HCT116 (cell line): ENCODE measurements at regions not wholly inside any gene's neighbourhood (a gene's known extent, or its start where the extent isn't known, plus 50 kb on each side); places are given as distances from the start of the nearest gene placed in this dataset.

Source experiments
- ATAC-seq: fragments of 200-7000 bp; cut with Tn5 transposase; 2 replicates; pipeline ENCODE4 v1.9.1; 2020; ENCODE audit warnings: mild to moderate bottlenecking, moderate library complexity
- BruUV-seq: library from RNA; stranded (reverse); fragments of 400-500 nt; replicated peaks from 2 replicates; lab custom pipeline; 2021; lab: Mats Ljungman, UMichigan
- CTCF ChIA-PET: fragments of 300-600 bp; sonication (Branson Sonifier 250); formaldehyde crosslinking; loops from one replicate; lab custom pipeline; 2021; ENCODE audit warnings: antibody characterized with exemption; lab: Charles Lee
- POLR2A ChIA-PET: fragments of 300-600, 350-600 bp; sonication (Branson Sonifier 250); formaldehyde crosslinking; loops from one replicate; lab custom pipeline; 2021; ENCODE audit warnings: antibody characterized with exemption; lab: Charles Lee
- RAD21 ChIA-PET, 2 experiments: fragments of 300-600 bp; sonication (Branson Sonifier 250); formaldehyde crosslinking; loops; one replicate each; lab custom pipeline; 2023; ENCODE audit warnings: low total read pairs in 2 of 2; ENCODE audit not compliant: uncharacterized antibody in 2 of 2, unreplicated experiment in 2 of 2, low non-redundant PET in 1 of 2; lab: Charles Lee
- DNase-seq: peaks from one replicate; pipeline ENCODE4 v3.0.0-alpha.2; 2010; ENCODE audit warnings: low read depth, low spot score
- H2AFZ ChIP-seq: fragments of 200-600 bp; shearing (Covaris generic), sonication (generic); 2 replicates; pipeline ENCODE4 v1.6.1; 2017; ENCODE audit warnings: low read depth, mixed run types, mixed read lengths, antibody characterized with exemption, low read length; ENCODE audit not compliant: poor library complexity, severe bottlenecking
- H3K27ac ChIP-seq: 2 replicates; pipeline ENCODE4 v1.5.1; 2012; ENCODE audit warnings: low read depth, low read length
- H3K27me3 ChIP-seq: fragments of 200-600 bp; sonication (generic); 2 replicates; pipeline ENCODE4 v1.6.1; 2016; ENCODE audit warnings: mixed run types, low read length, mixed read lengths; ENCODE audit not compliant: insufficient read depth
- H3K36me3 ChIP-seq, 2 experiments: fragments of 200-500 bp in 1 of 2; fragments of 200-600 bp in 1 of 2; sonication (Bioruptor generic) in 1 of 2; sonication (generic) in 1 of 2; 2 replicates each; pipeline versions ENCODE4 v1.5.1 to v1.6.1; 2014 to 2016; ENCODE audit warnings: low read length in 2 of 2, inconsistent platforms in 1 of 2, mixed read lengths in 1 of 2, mixed run types in 1 of 2; ENCODE audit not compliant: insufficient read depth in 2 of 2, control insufficient read depth in 1 of 2
- H3K4me1 ChIP-seq, 2 experiments: fragments of 200-600 bp in 1 of 2; sonication (generic) in 1 of 2; 2 replicates each; pipeline versions ENCODE4 v1.5.1 to v1.6.1; 2012 to 2017; ENCODE audit warnings: low read length in 2 of 2, inconsistent platforms in 1 of 2, mild to moderate bottlenecking in 1 of 2, mixed read lengths in 1 of 2, mixed run types in 1 of 2, moderate library complexity in 1 of 2; ENCODE audit not compliant: insufficient read depth in 2 of 2, control insufficient read depth in 1 of 2
- H3K4me2 ChIP-seq: fragments of 200-600 bp; sonication (generic); 2 replicates; pipeline ENCODE4 v1.6.1; 2017; ENCODE audit warnings: mixed run types, low read length, mixed read lengths
- H3K4me3 ChIP-seq, 2 experiments: fragments of 200-600 bp in 1 of 2; sonication (generic) in 1 of 2; replicated peaks in 1 of 2; 2 replicates each; pipeline ENCODE4 v1.5.1; 2011 to 2016; ENCODE audit warnings: low read length in 2 of 2, control low read depth in 1 of 2, low read depth in 1 of 2, mild to moderate bottlenecking in 1 of 2, mixed read lengths in 1 of 2, mixed run types in 1 of 2
- H3K79me2 ChIP-seq: fragments of 200-600 bp; sonication (generic); 2 replicates; pipeline ENCODE4 v1.6.1; 2017; ENCODE audit warnings: mild to moderate bottlenecking, mixed run types, low read length, moderate library complexity, mixed read lengths; ENCODE audit not compliant: insufficient read depth
- H3K9ac ChIP-seq: fragments of 200-600 bp; sonication (generic); 2 replicates; pipeline ENCODE4 v1.6.1; 2016; ENCODE audit warnings: low read length, mixed read lengths
- H3K9me2 ChIP-seq: fragments of 200-600 bp; sonication (generic), shearing (Covaris generic); 2 replicates; pipeline ENCODE4 v1.6.1; 2017; ENCODE audit warnings: mixed run types, mild to moderate bottlenecking, moderate library complexity; ENCODE audit not compliant: insufficient read depth
- H3K9me3 ChIP-seq, 2 experiments: fragments of 200-500 bp in 1 of 2; fragments of 200-600 bp in 1 of 2; sonication (Bioruptor generic) in 1 of 2; sonication (generic) in 1 of 2; 2 replicates each; pipeline ENCODE4 v1.6.1; 2014 to 2017; ENCODE audit warnings: low read length in 2 of 2, mixed read lengths in 2 of 2, inconsistent platforms in 1 of 2, low read depth in 1 of 2, mild to moderate bottlenecking in 1 of 2, mixed run types in 1 of 2, moderate library complexity in 1 of 2; ENCODE audit not compliant: control insufficient read depth in 1 of 2, insufficient read depth in 1 of 2
- H4K20me1 ChIP-seq: fragments of 200-600 bp; sonication (generic), shearing (Covaris generic); 2 replicates; pipeline ENCODE4 v1.6.1; 2017; ENCODE audit warnings: mixed run types, mild to moderate bottlenecking, moderate library complexity; ENCODE audit not compliant: insufficient read depth
- CEBPB ChIP-seq: IDR thresholded peaks from 2 replicates; pipeline ENCODE4 v1.6.1; 2012; ENCODE audit warnings: low read depth
- EGR1 ChIP-seq: IDR thresholded peaks from 2 replicates; pipeline ENCODE4 v1.6.1; 2012; ENCODE audit warnings: low read depth
- ELF1 ChIP-seq: IDR thresholded peaks from 2 replicates; pipeline ENCODE4 v1.6.1; 2012; ENCODE audit warnings: low read depth, borderline replicate concordance
- EZH2 ChIP-seq: fragments of 200-600 bp; sonication (generic); IDR thresholded peaks from 2 replicates; pipeline ENCODE4 v1.6.1; 2017; ENCODE audit warnings: antibody characterized with exemption, mixed run types
- EZH2phosphoT487 ChIP-seq: fragments of 200-600 bp; IDR thresholded peaks from 2 replicates; pipeline ENCODE4 v1.6.1; 2018; ENCODE audit warnings: antibody characterized with exemption, borderline replicate concordance
- FOSL1 ChIP-seq: IDR thresholded peaks from 2 replicates; pipeline ENCODE4 v1.6.1; 2012; ENCODE audit warnings: low read depth
- POLR2AphosphoS5 ChIP-seq: IDR thresholded peaks from 2 replicates; pipeline ENCODE4 v1.6.1; 2011; ENCODE audit warnings: mild to moderate bottlenecking, low read depth, low read length, moderate library complexity
- SP1 ChIP-seq: IDR thresholded peaks from 2 replicates; pipeline ENCODE4 v1.6.1; 2012; ENCODE audit warnings: low read depth
- SRF ChIP-seq: IDR thresholded peaks from 2 replicates; pipeline ENCODE4 v1.6.1; 2012; ENCODE audit warnings: low read depth
- YY1 ChIP-seq: IDR thresholded peaks from 2 replicates; pipeline ENCODE4 v1.6.1; 2011; ENCODE audit warnings: low read length, low read depth, moderate library complexity, mild to moderate bottlenecking; ENCODE audit not compliant: insufficient replicate concordance; ENCODE audit errors: extremely low read depth
- ZNF274 ChIP-seq: fragments of 200-500 bp; sonication (Bioruptor generic); IDR thresholded peaks from 2 replicates; pipeline ENCODE4 v1.6.1; 2014; ENCODE audit warnings: mild to moderate bottlenecking, low read depth, low read length, inconsistent platforms
- intact Hi-C: fragments of 100-400 bp; cut with micrococcal nuclease; formaldehyde crosslinking; loops from 2 replicates; pipeline ENCODE4 v1.10.0; 2022
- TF ChIP-seq, protein P1 (sequence below): IDR thresholded peaks from 2 replicates; pipeline ENCODE4 v1.6.1; 2012; ENCODE audit warnings: low read depth
- TF ChIP-seq, protein P2 (sequence below): IDR thresholded peaks from 2 replicates; pipeline ENCODE4 v1.6.1; 2012
- TF ChIP-seq, protein P3 (sequence below): IDR thresholded peaks from 2 replicates; pipeline ENCODE4 v1.6.1; 2012
- TF ChIP-seq, protein P4 (sequence below): IDR thresholded peaks from 2 replicates; pipeline ENCODE4 v1.6.1; 2011; ENCODE audit warnings: mild to moderate bottlenecking, low read length, moderate library complexity; ENCODE audit not compliant: insufficient replicate concordance; ENCODE audit errors: extremely low read depth

DNA sequence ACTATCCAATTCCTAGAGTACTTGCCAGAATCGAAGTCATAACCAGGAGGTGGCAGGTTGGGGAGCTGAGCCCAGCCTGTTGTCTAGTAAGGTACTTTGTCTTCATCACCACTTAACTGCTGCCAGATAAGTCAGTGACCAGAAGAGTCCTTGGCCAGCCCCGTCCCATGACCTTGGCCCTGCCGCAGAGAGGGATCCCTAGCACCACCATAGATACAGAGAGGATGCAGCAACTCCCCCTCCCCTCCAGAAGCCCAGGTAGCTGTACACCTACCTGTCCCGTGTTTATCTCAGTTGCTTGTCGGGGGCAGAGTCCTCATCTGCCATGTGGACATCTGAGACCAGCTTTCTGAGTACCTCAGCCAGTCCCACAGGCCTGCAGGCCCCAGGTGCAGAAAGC, 153.6 kb upstream of the TP63 start (continued):
- TF ChIP-seq, protein P1, sequence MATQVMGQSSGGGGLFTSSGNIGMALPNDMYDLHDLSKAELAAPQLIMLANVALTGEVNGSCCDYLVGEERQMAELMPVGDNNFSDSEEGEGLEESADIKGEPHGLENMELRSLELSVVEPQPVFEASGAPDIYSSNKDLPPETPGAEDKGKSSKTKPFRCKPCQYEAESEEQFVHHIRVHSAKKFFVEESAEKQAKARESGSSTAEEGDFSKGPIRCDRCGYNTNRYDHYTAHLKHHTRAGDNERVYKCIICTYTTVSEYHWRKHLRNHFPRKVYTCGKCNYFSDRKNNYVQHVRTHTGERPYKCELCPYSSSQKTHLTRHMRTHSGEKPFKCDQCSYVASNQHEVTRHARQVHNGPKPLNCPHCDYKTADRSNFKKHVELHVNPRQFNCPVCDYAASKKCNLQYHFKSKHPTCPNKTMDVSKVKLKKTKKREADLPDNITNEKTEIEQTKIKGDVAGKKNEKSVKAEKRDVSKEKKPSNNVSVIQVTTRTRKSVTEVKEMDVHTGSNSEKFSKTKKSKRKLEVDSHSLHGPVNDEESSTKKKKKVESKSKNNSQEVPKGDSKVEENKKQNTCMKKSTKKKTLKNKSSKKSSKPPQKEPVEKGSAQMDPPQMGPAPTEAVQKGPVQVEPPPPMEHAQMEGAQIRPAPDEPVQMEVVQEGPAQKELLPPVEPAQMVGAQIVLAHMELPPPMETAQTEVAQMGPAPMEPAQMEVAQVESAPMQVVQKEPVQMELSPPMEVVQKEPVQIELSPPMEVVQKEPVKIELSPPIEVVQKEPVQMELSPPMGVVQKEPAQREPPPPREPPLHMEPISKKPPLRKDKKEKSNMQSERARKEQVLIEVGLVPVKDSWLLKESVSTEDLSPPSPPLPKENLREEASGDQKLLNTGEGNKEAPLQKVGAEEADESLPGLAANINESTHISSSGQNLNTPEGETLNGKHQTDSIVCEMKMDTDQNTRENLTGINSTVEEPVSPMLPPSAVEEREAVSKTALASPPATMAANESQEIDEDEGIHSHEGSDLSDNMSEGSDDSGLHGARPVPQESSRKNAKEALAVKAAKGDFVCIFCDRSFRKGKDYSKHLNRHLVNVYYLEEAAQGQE: no peak
- TF ChIP-seq EZH2phosphoT487: no peak
- TF ChIP-seq ZNF274: no peak

DNA sequence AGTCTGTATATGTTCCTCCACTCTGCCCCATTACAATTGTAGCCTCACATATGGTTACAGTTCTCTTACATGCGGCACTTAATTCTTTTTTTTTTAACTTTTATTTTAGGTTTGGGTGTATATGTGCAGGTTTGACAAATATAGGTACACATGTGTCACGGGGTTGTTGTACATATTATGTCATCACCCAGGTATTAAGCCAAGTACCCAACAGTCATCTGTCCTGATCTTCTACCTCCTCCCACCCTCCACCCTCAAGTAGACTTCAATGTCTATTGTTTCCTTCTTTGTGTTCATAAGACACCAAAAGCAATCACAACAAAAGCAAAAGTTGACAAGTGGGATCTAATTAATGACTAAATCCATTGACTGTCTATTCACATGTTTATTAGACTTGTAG, 144.6 kb upstream of the TP63 start:
- CTCF ChIA-PET: no interaction called here
- no peak overlapping the region for H3K4me2 ChIP-seq
- H3K4me1 ChIP-seq: no peaks in the 10 kb centered on the region
- RAD21 ChIA-PET: no interaction called here
- H3K27ac ChIP-seq: no peak overlapping the region
- no peak overlapping the region for H2AFZ ChIP-seq
- DNase-seq (no peak), ATAC-seq (no peak)
- TF ChIP-seq EGR1: no peak
- no peak for TF ChIP-seq POLR2AphosphoS5
- no peak for TF ChIP-seq ELF1
- no peak for TF ChIP-seq CEBPB
- TF ChIP-seq EZH2: no peak
- TF ChIP-seq, protein P2, sequence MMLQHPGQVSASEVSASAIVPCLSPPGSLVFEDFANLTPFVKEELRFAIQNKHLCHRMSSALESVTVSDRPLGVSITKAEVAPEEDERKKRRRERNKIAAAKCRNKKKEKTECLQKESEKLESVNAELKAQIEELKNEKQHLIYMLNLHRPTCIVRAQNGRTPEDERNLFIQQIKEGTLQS: no peak
- no peak for TF ChIP-seq ZNF274
- no peak for TF ChIP-seq SP1
- no peak for TF ChIP-seq FOSL1
- TF ChIP-seq, protein P3, sequence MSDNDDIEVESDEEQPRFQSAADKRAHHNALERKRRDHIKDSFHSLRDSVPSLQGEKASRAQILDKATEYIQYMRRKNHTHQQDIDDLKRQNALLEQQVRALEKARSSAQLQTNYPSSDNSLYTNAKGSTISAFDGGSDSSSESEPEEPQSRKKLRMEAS: no peak
- TF ChIP-seq, protein P4, sequence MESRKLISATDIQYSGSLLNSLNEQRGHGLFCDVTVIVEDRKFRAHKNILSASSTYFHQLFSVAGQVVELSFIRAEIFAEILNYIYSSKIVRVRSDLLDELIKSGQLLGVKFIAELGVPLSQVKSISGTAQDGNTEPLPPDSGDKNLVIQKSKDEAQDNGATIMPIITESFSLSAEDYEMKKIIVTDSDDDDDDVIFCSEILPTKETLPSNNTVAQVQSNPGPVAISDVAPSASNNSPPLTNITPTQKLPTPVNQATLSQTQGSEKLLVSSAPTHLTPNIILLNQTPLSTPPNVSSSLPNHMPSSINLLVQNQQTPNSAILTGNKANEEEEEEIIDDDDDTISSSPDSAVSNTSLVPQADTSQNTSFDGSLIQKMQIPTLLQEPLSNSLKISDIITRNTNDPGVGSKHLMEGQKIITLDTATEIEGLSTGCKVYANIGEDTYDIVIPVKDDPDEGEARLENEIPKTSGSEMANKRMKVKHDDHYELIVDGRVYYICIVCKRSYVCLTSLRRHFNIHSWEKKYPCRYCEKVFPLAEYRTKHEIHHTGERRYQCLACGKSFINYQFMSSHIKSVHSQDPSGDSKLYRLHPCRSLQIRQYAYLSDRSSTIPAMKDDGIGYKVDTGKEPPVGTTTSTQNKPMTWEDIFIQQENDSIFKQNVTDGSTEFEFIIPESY: no peak
- no peak for TF ChIP-seq YY1
- no peak for TF ChIP-seq SRF
- POLR2A ChIA-PET: no interaction called here
- no peaks in the 10 kb centered on the region for H4K20me1 ChIP-seq
- no peak overlapping the region for H3K9ac ChIP-seq
- BruUV-seq: no TSS peak
- no peaks in the 10 kb centered on the region for H3K79me2 ChIP-seq
- no peak overlapping the region for H3K4me3 ChIP-seq
- H3K9me3 ChIP-seq: no peaks in the 10 kb centered on the region
- H3K27me3 ChIP-seq: no peaks in the 10 kb centered on the region
- intact Hi-C loops: no loop called here
- H3K9me2 ChIP-seq: no peaks in the 10 kb centered on the region
- no peaks in the 10 kb centered on the region for H3K36me3 ChIP-seq
